Stimulated activated CD8-positive, alpha-beta memory T cell treated with anti-CD3 and anti-CD28 coated beads, Interleukin-15, amount 100 ng/mL, for 48 hours (primary cell): ENCODE measurements at regions not wholly inside any gene's neighbourhood (a gene's known extent, or its start where the extent isn't known, plus 50 kb on each side); places are given as distances from the start of the nearest gene placed in this dataset.

Source experiments
- DNase-seq, 2 donors: peaks; one replicate each; pipeline ENCODE4 v3.0.0-alpha.2; 2020; ENCODE audit warnings: low read depth in 2 of 2

DNA sequence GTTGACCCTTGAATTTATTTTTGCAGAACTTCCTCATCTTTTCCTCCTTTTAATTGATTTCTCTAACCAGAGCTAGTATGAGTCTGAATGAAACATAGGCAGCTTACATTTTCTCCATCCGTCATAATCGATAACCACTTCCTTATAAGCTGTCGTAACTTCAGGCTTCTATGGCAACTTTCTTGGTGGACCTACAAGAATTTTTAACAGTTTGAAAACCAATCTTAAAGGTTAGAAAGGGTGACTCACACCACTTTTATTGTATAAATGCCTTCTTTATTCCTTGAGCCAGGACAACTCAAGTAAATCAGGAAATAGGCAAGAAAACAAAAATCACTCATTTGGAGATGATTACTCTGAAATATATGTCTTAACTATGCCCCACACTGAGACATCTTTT is 105.7 kb upstream of the KL start:
- no peak for DNase-seq

DNA sequence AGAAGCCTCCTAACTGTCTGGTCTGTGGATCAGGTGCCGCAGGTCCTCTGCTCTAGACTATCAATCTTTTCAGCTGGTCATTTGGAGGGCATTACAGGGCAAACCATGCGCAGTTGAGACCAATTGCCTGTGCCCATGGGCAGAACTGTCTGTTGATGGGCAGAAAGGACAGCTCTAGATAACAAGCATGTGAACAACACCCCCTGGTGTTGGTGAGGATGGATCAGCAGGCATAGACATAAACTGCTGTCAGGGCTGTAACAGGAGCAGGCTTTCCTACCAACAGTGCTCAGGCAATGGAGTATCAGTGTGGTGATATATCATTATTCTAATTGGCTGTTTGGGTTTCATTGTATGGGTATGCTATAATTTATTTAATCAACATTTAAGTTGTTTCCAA is 104.7 kb upstream of the KL start:
- no peak for DNase-seq

DNA sequence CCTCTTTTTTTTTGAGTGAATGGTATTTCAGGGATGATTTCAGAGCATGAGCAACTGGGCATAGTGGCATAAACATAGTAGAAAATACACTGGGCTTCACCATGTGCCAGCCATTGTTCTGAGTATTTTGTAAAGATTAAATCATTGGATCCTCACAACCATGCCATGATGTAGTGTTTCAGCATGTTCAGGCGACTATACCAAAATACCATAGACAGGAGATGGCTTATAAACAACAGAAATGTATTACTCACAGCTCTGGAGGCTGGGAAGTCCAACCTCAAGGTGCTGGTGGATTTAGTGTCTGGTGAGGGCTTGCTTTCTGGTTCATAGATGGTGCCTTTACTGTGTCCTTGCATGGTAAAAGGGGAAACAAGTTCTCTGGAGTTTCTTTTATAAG is 101.5 kb upstream of the KL start:
- no peak for DNase-seq

DNA sequence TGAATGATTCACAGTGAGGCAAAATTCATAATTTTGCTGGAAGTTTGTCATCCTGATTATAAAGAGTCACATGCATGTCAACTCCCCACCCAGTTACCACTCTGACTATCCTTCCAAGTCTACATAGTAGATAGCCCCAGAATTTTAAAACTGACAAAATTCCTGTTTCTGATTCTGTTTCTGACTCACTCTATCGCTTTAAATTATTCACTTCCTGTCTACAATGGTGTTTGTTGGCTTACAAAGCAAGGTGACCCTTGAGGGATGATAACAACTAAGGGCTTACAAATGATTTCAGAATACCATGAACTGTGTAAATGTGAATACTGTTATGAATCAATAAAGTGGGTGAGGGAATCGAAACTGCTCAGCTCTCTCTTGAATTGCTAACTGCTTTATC is 98.7 kb upstream of the KL start:
- no peak for DNase-seq

DNA sequence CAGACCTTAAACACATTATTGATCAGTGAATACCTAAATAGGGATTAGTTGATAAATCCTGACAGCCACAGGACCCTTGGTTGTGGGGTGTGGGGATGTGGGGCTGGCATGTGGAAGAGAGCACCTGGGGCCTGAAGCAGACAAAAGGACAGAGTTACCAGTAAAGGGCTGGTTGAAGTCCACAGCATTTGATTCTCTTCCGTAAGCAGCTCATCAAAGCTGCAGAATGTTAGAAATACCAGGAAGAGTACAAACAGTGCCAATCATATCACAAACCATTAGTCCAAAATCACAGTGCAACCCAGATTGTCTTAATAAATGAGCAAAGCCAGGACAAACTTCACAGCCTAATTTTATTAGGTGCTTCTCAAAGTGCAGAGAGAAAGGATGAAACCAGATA is 92.5 kb upstream of the KL start:
- DNase-seq: no peak

DNA sequence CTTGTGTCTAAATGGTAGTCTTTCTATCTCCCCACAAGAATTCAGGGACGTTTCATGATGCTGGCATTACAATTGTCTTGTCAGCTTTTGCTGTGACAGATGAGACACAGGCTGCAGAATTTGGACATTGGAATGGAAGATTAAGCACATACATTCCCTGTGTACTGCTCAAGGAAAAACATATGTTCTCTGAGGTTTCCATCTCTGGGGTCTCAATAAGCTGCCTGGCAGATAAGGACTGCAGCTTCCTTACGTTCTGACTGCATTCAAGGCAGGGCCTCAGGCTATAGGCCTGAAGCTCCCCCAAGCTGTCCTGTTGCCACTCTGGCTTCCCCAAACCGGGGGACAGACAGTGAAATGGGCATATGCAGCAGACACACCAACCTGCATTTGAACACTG is 91.3 kb upstream of the KL start:
- no peak for DNase-seq

DNA sequence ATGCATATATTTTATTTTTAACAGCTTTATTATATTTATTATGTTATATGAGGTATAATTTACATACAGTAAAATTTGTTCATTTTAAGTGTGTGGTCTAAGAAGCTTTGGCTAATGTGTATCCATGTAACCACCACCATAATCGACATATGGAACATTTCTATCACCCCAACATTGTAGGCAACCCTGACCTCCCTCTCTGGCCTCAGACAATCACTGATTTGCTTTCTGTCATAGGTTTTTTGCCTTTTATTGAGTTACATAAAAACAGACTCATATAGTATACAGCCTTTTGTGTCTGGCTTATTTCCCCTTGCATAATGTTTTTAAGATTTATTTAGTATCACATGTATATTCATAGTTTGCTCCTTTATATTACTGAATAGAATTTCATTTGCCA is 90.7 kb upstream of the KL start:
- no peak for DNase-seq

DNA sequence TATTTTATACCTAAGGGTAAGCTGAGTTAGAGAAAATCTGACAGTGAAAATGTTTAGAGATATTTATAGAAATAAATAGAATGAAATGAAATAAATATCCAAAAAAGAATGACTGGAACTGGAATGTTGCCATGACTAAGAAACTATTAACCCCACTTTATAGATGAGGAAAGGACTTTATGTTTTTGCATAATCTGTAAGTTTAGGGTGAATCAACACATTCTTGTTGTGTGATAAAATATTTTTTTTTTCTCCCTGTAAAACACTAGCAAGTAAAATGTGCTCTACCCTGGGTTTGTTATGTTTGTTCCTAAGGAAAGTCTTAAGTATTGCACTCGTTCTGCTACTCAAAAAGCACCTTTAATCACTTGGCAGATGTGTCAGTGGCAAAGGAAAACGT is 83.8 kb upstream of the KL start:
- no peak for DNase-seq

DNA sequence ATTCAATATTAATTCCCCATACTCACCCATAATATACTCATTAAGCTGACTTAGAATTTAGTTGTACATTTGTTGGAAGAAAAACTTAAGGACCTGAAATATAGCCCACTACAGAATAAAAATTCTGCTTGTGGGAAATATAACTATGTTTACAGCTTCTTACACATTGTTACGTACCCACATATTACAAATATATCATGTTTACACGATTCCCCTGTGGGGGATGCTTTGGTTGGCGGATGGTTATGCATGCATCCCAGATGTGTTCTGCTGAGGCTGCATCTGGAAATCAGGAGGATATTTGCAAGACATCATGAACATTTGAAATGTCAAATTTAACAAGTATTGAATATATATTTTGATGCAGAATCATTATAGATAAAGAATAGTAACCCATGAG is 79.5 kb upstream of the KL start:
- DNase-seq: no peak

DNA sequence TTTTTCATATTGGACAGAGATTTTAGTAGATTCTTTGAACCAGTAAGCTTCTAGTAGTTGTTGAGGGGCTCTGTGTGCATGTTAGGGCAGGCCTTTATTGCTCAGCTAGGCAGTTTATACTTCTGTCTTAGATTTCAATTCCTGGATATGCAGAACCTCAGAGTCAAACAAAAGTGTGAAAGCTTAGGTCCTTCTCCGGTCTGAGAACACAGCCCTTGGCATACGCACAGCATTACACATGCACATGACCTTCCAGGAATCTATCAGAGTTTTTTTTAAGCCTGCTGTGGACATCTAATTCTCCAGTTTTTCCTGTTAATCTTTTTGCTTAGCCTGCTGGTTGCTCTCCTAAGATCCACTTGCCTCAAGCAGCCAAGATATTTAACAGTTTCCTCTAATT is 77.9 kb upstream of the KL start:
- DNase-seq: no peak

DNA sequence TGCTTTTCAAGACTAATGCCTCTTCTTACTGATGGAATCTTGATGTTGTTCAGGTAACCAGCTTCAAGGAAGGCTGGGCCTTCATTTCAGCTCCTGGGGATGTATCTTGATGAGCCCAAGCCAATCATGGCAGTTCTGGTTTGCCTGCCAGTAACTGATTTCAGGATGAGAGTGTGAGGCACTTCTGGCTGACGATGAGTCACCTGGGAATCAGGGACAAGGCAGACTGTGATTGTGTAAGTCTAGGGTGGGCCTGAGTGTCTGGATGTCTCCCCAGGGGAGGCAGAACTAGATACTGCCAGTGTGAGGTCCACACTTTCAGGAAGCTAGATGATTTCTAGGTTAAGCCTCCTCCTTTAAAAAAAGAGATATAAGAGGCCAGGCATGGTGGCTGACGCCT is 77.3 kb upstream of the KL start:
- DNase-seq: no peak

DNA sequence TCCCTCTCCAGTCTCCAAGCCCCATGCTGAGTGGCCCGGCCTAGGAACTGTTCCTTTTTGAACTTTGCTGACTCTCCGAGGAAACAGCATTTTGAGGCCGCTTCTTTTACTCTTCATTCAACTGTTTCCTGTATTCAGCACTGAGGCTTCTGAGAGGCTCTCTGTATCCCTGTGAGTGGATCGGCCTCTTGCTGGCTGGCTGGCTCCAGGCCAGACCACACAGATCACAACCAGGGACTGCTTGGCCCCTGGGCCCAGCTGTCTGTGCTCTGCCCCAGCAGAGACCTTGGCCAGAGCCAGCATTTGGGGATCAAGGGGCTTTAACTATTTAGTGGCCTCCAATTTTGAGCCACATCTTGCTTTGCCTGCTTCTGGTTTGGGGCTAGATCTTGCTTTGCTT is 75.6 kb upstream of the KL start:
- DNase-seq: no peak

DNA sequence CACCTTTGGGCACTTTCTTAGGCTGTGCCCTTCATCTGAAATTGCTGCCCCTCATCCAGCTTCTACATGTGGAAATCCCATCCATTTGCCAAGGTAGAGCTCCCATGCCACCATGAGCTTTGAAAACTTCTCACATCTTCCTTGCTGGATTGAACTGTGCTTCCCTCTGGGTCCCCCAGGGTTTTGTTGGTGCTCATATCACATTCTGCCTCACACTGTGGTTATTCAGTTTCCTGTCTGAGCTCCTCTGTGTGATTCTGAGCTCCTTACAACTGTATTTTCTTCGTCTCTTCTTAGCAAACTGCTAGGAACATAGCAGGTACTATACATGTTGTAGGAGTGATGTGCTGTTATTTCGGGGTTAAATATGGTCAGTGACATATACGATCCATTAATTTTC is 74.9 kb upstream of the KL start:
- no peak for DNase-seq

DNA sequence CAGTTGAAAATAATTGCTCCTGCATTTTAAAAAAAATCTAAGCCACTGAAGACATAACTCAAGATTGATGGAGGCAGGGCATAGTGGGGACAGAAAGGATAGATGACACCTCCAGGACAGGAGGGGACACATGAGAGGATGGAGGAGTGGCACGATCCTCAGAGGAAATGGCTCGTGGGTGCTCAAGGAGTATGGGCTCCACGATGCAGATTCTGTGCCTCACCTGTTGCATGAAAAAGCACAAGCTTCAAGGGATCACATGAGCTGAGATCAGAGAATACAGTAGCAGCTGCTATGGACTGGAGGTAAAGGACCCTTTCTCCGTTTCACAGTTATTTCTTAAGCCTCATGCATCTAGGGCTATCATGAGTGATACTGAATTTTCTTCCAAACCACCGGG is 69.7 kb upstream of the KL start:
- no peak for DNase-seq

DNA sequence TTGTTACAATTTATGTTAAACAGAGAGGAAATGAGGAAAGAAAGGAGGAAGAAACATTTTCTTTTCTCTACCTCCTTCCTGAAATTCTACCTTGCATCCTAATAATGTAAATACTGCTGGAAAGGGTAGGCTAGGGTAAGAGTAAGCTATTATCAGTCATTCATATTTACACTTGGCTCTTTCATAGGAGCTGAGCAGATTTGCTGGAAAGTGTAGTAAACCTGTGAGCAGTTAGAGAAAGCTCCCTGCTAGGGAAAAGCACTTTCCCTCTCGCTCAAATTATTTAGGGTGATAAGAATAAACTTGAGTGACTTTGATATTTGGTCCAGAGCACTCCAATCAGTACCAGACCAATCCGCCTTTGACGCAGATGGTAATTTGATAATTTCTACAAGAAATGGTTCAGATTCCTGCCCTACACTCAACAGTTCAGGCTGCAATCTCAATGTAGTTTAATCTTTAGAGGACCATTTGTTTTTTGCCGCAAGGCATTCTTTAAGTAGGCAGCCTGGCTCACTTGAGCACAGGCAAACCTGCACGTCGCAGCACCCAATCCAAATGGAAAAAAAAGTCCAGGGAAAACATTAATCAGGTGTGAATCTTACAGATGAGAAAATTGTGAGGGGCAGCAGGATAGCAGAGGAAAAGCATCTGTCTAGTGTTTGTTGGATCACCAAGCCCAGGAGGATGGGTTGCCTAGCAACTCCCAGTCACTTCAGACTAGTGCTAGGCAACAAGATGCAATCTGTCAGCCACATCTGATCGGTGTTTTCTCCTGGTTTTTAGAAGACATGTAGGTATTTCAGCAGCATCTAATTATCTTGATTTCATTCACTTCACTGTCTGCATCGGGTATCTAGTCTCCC is 68.6 kb upstream of the KL start:
- no peak for DNase-seq

DNA sequence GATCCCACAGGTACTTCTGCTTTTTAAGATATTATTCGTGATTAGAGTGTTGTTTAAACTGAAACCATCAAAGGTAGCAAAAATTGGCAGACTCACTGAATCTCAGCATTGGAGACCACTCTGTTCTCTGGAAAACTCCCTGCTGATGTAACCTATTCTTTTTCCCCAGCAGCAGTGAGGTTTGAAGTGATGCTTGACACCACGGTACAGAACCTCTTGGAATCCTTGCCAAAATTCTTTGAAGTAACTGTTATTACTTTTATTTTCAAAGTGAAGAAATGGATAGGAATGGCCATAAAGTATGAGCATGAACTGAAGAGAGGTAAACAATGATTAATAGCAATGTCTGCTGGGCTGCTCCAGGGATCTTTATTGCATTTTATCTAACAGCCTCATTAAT is 66.4 kb upstream of the KL start:
- no peak for DNase-seq

DNA sequence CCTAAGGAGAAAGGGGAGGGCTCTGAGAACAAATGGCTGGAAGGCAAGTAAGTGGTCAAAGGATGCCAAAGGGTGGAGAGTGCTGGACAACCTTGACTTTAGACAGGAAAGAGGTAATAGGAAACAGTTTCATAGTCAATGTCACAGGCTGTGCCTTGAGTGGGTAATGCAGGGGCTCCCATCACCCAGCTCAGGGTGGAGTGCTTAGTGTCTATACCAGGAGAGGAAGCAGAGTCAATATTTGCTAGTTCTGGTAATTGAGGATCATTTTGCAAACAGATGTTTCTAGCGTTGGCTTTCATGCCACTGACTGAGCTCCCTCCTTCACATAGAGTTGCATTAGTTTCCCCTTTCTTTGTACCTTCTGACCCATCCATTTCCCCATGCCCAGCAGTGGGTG is 64.6 kb upstream of the KL start:
- no peak for DNase-seq

DNA sequence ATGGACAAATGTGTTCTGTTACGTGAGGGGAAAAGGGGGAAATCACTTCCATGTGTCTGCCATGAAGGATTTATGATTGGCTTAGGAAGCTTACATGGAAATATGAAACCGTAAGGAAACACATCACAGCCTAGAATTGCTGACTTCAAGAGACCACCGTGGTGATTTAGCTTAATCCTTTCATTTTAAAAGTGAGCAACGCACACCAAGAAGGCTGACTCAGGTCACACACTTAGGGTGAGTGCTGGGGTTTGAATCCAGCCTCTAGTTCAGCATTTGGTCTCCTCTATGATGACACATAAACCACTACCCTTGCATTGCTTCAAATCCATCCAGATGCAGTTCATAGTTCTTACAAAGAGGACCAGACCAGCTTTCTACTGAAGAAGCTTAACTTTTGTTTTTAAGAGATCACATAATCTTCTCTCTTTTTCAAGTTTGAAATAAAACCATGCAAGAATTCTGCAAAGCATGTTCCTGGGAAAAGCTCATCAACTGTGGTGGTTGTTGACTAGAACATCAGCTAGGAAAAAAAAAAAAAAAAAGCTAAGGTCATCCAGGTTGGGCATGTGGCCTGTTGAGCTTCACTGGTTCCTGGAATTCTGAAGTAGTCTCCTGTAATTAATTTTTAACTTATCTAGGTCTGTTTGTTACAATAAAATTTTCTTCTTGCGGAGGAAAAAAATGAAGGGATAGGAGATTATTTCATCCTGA is 60.2 kb upstream of the KL start:
- DNase-seq: no peak

DNA sequence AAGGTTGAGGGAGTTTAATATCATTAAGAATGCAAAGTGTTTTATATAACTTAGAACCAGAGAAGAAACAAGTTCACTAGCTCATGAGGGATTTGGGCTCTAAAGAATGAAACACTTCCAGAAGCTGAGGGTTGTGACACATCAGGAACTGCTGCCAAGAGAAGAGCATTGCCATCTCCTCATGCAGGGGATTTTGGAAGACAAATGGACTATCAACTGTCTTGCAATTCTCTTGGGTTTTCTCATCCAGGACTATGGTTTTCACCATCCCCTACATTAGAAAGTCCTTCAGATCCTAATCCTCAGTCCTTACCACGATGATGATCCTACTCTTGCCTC is 59.7 kb upstream of the KL start:
- no peak for DNase-seq

DNA sequence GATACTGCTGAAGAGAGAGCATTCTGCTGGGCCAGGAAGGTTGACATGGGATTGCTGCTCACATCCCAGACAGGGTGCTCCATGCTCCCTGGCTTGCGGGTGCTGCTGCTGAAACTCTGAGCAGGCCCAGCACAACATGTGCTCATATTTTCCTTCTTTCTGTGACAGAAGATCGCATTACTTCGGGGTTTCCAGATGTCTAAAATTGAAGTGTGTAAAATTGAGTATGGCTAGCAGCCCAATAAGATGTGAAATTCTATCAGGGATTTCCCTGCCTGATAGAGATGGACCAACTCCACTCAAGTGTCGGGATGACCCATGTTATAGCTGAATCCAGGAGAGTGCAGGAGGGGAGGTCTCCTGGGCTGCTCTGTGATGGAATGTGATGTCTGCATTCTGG is 55.6 kb upstream of the KL start:
- no peak for DNase-seq

DNA sequence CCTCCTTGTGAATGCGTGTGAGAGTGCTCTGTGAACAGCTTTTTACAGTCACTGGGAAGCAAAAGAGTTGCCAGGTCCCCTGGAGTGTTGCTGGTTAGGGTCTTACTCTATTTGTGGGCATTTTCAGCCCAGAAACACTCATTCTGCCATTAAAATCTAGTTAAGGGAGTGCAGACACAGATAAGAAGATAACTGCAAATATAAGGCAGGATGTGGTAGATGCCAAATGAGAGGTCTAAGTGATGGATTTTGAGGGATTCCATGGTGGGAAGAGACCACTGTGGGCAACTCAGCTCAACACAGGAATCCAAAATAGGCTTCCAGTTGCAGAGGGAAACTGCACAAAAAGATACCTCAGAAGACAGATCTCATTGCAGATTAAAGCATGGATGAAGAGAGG is 54.5 kb upstream of the KL start:
- DNase-seq: no peak

DNA sequence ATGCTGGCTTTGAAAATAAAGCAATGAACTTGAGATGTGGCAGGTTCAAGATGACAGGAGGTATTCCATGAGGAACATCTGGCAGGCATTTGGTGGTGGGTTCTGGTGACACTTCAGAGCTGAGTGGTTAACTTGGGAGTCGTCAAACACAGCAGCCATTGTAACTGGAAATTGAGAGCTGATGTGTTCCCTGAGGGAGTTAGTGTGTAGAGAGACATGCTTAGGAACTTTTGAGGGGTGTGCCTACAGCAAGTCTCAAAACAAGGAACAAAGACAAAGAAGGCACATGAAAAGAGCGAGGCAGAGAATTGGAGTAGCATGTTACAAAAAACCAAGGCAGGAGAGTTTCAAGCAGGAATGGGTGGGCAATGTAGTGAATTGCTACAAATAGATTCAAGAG is 53.9 kb upstream of the KL start:
- DNase-seq: no peak

DNA sequence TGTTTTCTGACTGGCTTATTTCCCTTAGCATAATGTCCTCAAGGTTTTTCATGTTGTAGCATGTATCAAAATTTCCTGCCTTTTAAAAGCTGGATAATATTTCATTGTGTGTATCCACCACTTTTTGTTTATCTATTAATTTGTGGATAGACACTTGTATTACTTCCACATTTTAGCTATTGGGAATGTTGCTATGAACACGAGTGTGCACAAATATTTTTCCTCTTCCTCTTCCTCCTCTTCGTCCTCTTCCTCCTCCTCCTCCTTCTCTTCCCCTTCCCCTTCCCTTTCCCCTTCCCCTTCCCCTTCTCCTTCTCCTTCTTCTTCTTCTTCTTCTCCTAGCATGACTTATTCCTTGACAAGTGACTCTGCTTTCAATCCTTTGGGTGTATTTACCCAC is 51.2 kb upstream of the KL start:
- no peak for DNase-seq
